Upper lobe of left lung (tissue), 6 donors: ENCODE measurements at regions not wholly inside any gene's neighbourhood (a gene's known extent, or its start where the extent isn't known, plus 50 kb on each side); places are given as distances from the start of the nearest gene placed in this dataset.

Experiments used
- ATAC-seq, 2 donors: fragments of 200-7000 bp; cut with Tn5 transposase; one replicate each; pipeline ENCODE4 v1.9.1; 2022; ENCODE audit warnings: mild to moderate bottlenecking in 2 of 2, moderate library complexity in 2 of 2; ENCODE audit not compliant: low FRiP score in 2 of 2
- DNase-seq, 2 donors: peaks; one replicate each; pipeline ENCODE4 v3.0.0-alpha.2; 2019 to 2020
- H3K27ac ChIP-seq, 4 donors: fragments of 200-600 bp; sonication (generic); one replicate each; pipeline ENCODE4 v1.5.1; 2016 to 2019
- H3K27me3 ChIP-seq, 4 donors: fragments of 200-600 bp; sonication (generic); one replicate each; pipeline ENCODE4 v1.5.1; 2017 to 2019
- H3K36me3 ChIP-seq, 4 donors: fragments of 200-600 bp; sonication (generic); one replicate each; pipeline ENCODE4 v1.5.1; 2016 to 2019
- H3K4me1 ChIP-seq, 4 donors: fragments of 200-600 bp; sonication (generic); one replicate each; pipeline ENCODE4 v1.5.1; 2018 to 2019
- H3K4me3 ChIP-seq, 4 donors: fragments of 200-600 bp; sonication (generic); one replicate each; pipeline ENCODE4 v1.5.1; 2017 to 2019; ENCODE audit warnings: mild to moderate bottlenecking in 2 of 4, moderate library complexity in 1 of 4
- H3K9me3 ChIP-seq, 4 donors: fragments of 200-600 bp; sonication (generic); one replicate each; pipeline ENCODE4 v1.5.1; 2018 to 2019
- EP300 ChIP-seq, 4 donors: sonication (generic); formaldehyde crosslinking; IDR thresholded peaks; one replicate each; pipeline ENCODE4 v1.5.1; 2017; ENCODE audit warnings: antibody characterized with exemption in 4 of 4, control low read depth in 2 of 4
- POLR2A ChIP-seq, 4 donors: fragments of 450-650 bp; IDR thresholded peaks; one replicate each; pipeline ENCODE4 v1.5.1; 2016 to 2017; ENCODE audit warnings: antibody characterized with exemption in 4 of 4, mild to moderate bottlenecking in 2 of 4
- POLR2AphosphoS5 ChIP-seq, 2 donors: sonication (generic); formaldehyde crosslinking; IDR thresholded peaks; one replicate each; pipeline ENCODE4 v1.5.1; 2017; ENCODE audit warnings: antibody characterized with exemption in 2 of 2
- WGBS, 2 donors: methylation state at CpG; one replicate each; pipeline ENCODE4 v1.1.5; 2017 to 2018; 5-methylcytosine and 5-hydroxymethylcytosine counted together
- TF ChIP-seq, protein P1 (sequence below), 6 experiments: fragments of 450-650 bp in 4 of 6; fragments of 200-600 bp in 2 of 6; sonication (generic) in 2 of 6; IDR thresholded peaks; one replicate each; pipeline ENCODE4 v1.5.1; 2016 to 2019; ENCODE audit warnings: antibody characterized with exemption in 6 of 6
- donor health status: DM: no; HTN: no; CAD: no; lungs with moderate emphysema.
- donor health status: DM: no; HTN: yes; CAD: no; lungs with severe emphysema.

- 91 to 95% methylated on average over 7 of the region's 7 CpGs for WGBS, 2 donors
- TF ChIP-seq POLR2A (IDR thresholded peaks at IDR 0.05): no peak
- TF ChIP-seq EP300 (IDR thresholded peaks at IDR 0.05): no peak
- TF ChIP-seq, protein P1, sequence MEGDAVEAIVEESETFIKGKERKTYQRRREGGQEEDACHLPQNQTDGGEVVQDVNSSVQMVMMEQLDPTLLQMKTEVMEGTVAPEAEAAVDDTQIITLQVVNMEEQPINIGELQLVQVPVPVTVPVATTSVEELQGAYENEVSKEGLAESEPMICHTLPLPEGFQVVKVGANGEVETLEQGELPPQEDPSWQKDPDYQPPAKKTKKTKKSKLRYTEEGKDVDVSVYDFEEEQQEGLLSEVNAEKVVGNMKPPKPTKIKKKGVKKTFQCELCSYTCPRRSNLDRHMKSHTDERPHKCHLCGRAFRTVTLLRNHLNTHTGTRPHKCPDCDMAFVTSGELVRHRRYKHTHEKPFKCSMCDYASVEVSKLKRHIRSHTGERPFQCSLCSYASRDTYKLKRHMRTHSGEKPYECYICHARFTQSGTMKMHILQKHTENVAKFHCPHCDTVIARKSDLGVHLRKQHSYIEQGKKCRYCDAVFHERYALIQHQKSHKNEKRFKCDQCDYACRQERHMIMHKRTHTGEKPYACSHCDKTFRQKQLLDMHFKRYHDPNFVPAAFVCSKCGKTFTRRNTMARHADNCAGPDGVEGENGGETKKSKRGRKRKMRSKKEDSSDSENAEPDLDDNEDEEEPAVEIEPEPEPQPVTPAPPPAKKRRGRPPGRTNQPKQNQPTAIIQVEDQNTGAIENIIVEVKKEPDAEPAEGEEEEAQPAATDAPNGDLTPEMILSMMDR (IDR thresholded peaks at IDR 0.05): no peak
- TF ChIP-seq POLR2AphosphoS5 (IDR thresholded peaks at IDR 0.05): no peak
- H3K9me3 ChIP-seq: no peaks in the 10 kb centered on the region
- ATAC-seq: no peak
- H3K4me1 ChIP-seq: no peaks in the 10 kb centered on the region
- H3K36me3 ChIP-seq: no peaks in the 10 kb centered on the region
- DNase-seq: peak in 1 of 2 donors; percentile 39
- no peak overlapping the region for H3K27ac ChIP-seq
- H3K27me3 ChIP-seq: no peaks in the 10 kb centered on the region
- no peak overlapping the region for H3K4me3 ChIP-seq
These were observed 299.5 kb downstream of the PREX1 start for GRCh38 chr20:48528346-48528745.

DNA sequence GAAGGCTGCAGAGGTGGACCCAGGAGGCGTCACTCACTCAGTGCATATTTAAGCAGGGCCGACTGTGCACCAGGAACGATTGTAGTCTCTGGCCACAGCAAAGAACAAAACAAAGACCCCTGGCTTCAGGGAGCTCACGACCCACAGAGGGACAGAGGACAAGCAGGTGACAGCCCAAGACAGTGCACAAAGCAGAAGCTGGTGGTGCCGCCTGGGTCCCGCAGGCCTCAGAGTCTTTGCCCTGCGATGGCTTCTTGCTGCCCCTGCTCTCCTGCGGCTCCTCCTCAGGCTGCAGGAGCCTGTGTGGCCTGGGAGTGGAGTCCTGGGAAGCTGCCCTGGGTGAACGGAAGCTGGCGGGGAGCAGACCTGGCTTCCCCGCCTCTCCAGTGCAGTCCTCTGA, 300.0 kb downstream of the PREX1 start:
- H3K27ac ChIP-seq: no peak overlapping the region
- WGBS, 2 donors: 64 to 75% methylated on average over 6 to 11 of the region's 11 CpGs
- no peak overlapping the region for H3K4me3 ChIP-seq
- ATAC-seq: no peak
- TF ChIP-seq POLR2A (IDR thresholded peaks at IDR 0.05) (no peak), EP300 (IDR thresholded peaks at IDR 0.05) (no peak)
- TF ChIP-seq, protein P1 (IDR thresholded peaks at IDR 0.05): no peak
- no peaks in the 10 kb centered on the region for H3K36me3 ChIP-seq
- H3K4me1 ChIP-seq: no peaks in the 10 kb centered on the region
- H3K27me3 ChIP-seq: no peaks in the 10 kb centered on the region
- no peaks in the 10 kb centered on the region for H3K9me3 ChIP-seq
- DNase-seq: peak in 1 of 2 donors; percentile 36

- no peak for TF ChIP-seq POLR2AphosphoS5 (IDR thresholded peaks at IDR 0.05)
- TF ChIP-seq EP300 (IDR thresholded peaks at IDR 0.05): no peak
- no peak for TF ChIP-seq POLR2A (IDR thresholded peaks at IDR 0.05)
- TF ChIP-seq, protein P1 (IDR thresholded peaks at IDR 0.05): no peak
- Histone ChIP-seq H3K4me3 (no peak overlapping the region), H3K27ac (no peak overlapping the region), H3K36me3 (no peaks in the 10 kb centered on the region), H3K27me3 (no peaks in the 10 kb centered on the region), H3K4me1 (no peaks in the 10 kb centered on the region), H3K9me3 (no peaks in the 10 kb centered on the region)
- 64 to 77% methylated on average over 9 of the region's 9 CpGs for WGBS, 2 donors
- DNase-seq (peak in 1 of 2 donors; percentile 25), ATAC-seq (no peak)
These were observed 300.9 kb downstream of the PREX1 start for GRCh38 chr20:48526936-48527335.

- ATAC-seq: no peak
- Histone ChIP-seq H3K27me3 (no peaks in the 10 kb centered on the region), H3K4me1 (no peaks in the 10 kb centered on the region), H3K4me3 (no peak overlapping the region), H3K27ac (no peak overlapping the region), H3K36me3 (no peaks in the 10 kb centered on the region), H3K9me3 (no peaks in the 10 kb centered on the region)
- no peak for DNase-seq
- TF ChIP-seq EP300 (IDR thresholded peaks at IDR 0.05): no peak
- TF ChIP-seq POLR2A (IDR thresholded peaks at IDR 0.05): no peak
- TF ChIP-seq, protein P1 (IDR thresholded peaks at IDR 0.05): no peak
- TF ChIP-seq POLR2AphosphoS5 (IDR thresholded peaks at IDR 0.05): no peak
- 89 to 94% methylated on average over 2 of the region's 2 CpGs for WGBS, 2 donors
These were observed 302.4 kb downstream of the PREX1 start for GRCh38 chr20:48525400-48525799.

- H3K36me3 ChIP-seq: no peaks in the 10 kb centered on the region
- H3K4me1 ChIP-seq: no peaks in the 10 kb centered on the region
- H3K4me3 ChIP-seq: no peak overlapping the region
- no peak overlapping the region for H3K27ac ChIP-seq
- ATAC-seq: no peak
- no peaks in the 10 kb centered on the region for H3K27me3 ChIP-seq
- TF ChIP-seq, protein P1 (IDR thresholded peaks at IDR 0.05): no peak
- TF ChIP-seq POLR2A (IDR thresholded peaks at IDR 0.05) (no peak), POLR2AphosphoS5 (IDR thresholded peaks at IDR 0.05) (no peak), EP300 (IDR thresholded peaks at IDR 0.05) (no peak)
- no peaks in the 10 kb centered on the region for H3K9me3 ChIP-seq
- no peak for DNase-seq
- WGBS, 2 donors: 85 to 93% methylated on average over 4 to 5 of the region's 5 CpGs
These were observed 303.2 kb downstream of the PREX1 start for GRCh38 chr20:48524582-48524981.
